Heart left ventricle (tissue), 16 donors: ENCODE measurements at regions not wholly inside any gene's neighbourhood (a gene's known extent, or its start where the extent isn't known, plus 50 kb on each side); places are given as distances from the start of the nearest gene placed in this dataset.

ENCODE experiments used
- ATAC-seq, 4 donors: fragments of 200-7000 bp; cut with Tn5 transposase; one replicate each; pipeline ENCODE4 v1.9.1; 2020 to 2022; ENCODE audit warnings: moderate library complexity in 4 of 4, mild to moderate bottlenecking in 3 of 4, moderate number of reproducible peaks in 1 of 4
- DNase-seq, 5 donors: peaks; one replicate each; pipeline ENCODE4 v3.0.0-alpha.2; 2020
- H3K27ac ChIP-seq, 12 donors: fragments of 200-600 bp; sonication (generic) in 4 of 12; one replicate each; pipeline versions ENCODE4 v1.5.0 to v1.8.0; 2016 to 2022; ENCODE audit warnings: mild to moderate bottlenecking in 2 of 12
- H3K27me3 ChIP-seq, 9 donors: fragments of 200-600 bp; sonication (generic) in 2 of 9; one replicate each; pipeline versions ENCODE4 v1.5.1 to v1.8.0; 2016 to 2022; ENCODE audit warnings: mild to moderate bottlenecking in 3 of 9
- H3K36me3 ChIP-seq, 9 donors: fragments of 200-600 bp; sonication (generic) in 2 of 9; one replicate each; pipeline versions ENCODE4 v1.5.0 to v1.8.0; 2018 to 2022; ENCODE audit warnings: mild to moderate bottlenecking in 2 of 9
- H3K4me1 ChIP-seq, 12 donors: fragments of 200-600 bp; sonication (generic) in 4 of 12; one replicate each; pipeline versions ENCODE4 v1.5.0 to v1.8.0; 2016 to 2022; ENCODE audit warnings: mild to moderate bottlenecking in 3 of 12
- H3K4me3 ChIP-seq, 12 donors: fragments of 200-600 bp; sonication (generic) in 4 of 12; one replicate each; pipeline versions ENCODE4 v1.5.0 to v1.8.0; 2017 to 2022; ENCODE audit warnings: mild to moderate bottlenecking in 9 of 12, moderate library complexity in 4 of 12
- H3K9me3 ChIP-seq, 12 donors: fragments of 200-600 bp; sonication (generic) in 4 of 12; one replicate each; pipeline versions ENCODE4 v1.5.0 to v1.8.0; 2016 to 2022; ENCODE audit warnings: mild to moderate bottlenecking in 1 of 12
- POLR2A ChIP-seq, 2 donors: fragments of 450-650 bp; IDR thresholded peaks; one replicate each; pipeline ENCODE4 v1.6.1; 2017; ENCODE audit warnings: antibody characterized with exemption in 2 of 2, mild to moderate bottlenecking in 2 of 2, moderate library complexity in 2 of 2
- WGBS, 4 donors: extraction: QIAGEN DNeasy Blood & Tissue Kit in 2 of 4; methylation state at CpG; one replicate each; pipeline versions ENCODE4 v1.1.5 to v1.1.7; 2013 to 2018; 5-methylcytosine and 5-hydroxymethylcytosine counted together
- intact Hi-C, 10 donors: fragments of 100-400 bp; cut with DNase I; formaldehyde crosslinking; loops; one replicate each; pipeline versions ENCODE4 v1.11.1 to v1.14.2; 2022
- TF ChIP-seq, protein P1 (sequence below), 12 donors: fragments of 200-600 bp; sonication (generic) in 4 of 12; IDR thresholded peaks; one replicate each; pipeline versions ENCODE4 v1.5.0 to v1.8.0; 2018 to 2022; ENCODE audit warnings: antibody characterized with exemption in 12 of 12, mild to moderate bottlenecking in 5 of 12
- donor health status: ischemic (EF 13 %, LVEDD 7.1; RV severe dilation, severe dysfunction).
- donor health status: healthy with polysubstance abuse.
- donor health status: DM: no; HTN: yes; CAD: no.
- donor health status: DM: no; HTN: no; CAD: no.
- donor health status: ischemic (EF 25% LVEDD 6.9; RV normal size, moderate dysfunction).
- donor health status: ischemic (EF 25% LVEDD 5.7; RV mildly dilated, moderate dysfunction).
- donor health status: healthy.
- donor health status: DM: yes; HTN: yes; CAD: no.
- donor health status: ischemic (EF 35%, LVEDD 5.7; RV mildly dilated, moderate dysfunction).
- donor health status: nonischemic (EF 11% LVEDD 7.7; RV severe dilation, severe dysfunction).
- donor health status: DM: yes; HTN: yes; CAD: no.
- donor health status: PGD.
- donor health status: ischemic (EF 29% LVEDD 5.4; RV normal size, mild dysfunction).
- donor health status: nonischemic (EF 23%, LVEDD 6.1; RV moderate dilation, normal function).

DNA sequence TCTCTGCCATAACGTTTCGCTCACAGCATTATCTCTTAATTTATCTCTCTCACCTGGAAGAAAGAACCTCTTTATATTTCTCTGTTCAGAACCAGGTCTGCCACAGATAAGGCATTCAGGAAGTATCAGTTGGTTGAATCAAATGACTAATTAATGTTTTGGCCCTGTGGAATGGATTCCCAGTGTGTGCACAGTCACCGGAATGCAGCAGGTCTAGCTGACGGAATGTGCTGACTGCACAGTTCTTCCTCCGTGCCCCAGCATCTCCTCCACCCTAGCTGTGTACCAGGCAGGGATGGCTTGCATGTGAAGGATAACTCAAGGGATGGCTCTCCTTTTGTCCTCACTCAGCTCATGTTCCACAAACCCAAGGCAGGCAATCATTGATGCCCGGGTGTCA, 141.8 kb upstream of the MSX1 start:
- intact Hi-C loops, result no loop called here
- 69 to 87% (median 81%) methylated on average over 6 of the region's 6 CpGs for WGBS, 4 donors
- H3K27ac ChIP-seq, result no peak overlapping the region
- DNase-seq (no peak), ATAC-seq (no peak)
- TF ChIP-seq POLR2A (IDR thresholded peaks at IDR 0.05), result no peak
- TF ChIP-seq, protein P1, sequence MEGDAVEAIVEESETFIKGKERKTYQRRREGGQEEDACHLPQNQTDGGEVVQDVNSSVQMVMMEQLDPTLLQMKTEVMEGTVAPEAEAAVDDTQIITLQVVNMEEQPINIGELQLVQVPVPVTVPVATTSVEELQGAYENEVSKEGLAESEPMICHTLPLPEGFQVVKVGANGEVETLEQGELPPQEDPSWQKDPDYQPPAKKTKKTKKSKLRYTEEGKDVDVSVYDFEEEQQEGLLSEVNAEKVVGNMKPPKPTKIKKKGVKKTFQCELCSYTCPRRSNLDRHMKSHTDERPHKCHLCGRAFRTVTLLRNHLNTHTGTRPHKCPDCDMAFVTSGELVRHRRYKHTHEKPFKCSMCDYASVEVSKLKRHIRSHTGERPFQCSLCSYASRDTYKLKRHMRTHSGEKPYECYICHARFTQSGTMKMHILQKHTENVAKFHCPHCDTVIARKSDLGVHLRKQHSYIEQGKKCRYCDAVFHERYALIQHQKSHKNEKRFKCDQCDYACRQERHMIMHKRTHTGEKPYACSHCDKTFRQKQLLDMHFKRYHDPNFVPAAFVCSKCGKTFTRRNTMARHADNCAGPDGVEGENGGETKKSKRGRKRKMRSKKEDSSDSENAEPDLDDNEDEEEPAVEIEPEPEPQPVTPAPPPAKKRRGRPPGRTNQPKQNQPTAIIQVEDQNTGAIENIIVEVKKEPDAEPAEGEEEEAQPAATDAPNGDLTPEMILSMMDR (IDR thresholded peaks at IDR 0.05), result no peak
- H3K27me3 ChIP-seq, result no peaks in the 10 kb centered on the region
- no peaks in the 10 kb centered on the region for H3K9me3 ChIP-seq
- no peak overlapping the region for H3K4me3 ChIP-seq
- H3K36me3 ChIP-seq, result no peaks in the 10 kb centered on the region
- H3K4me1 ChIP-seq, result no peaks in the 10 kb centered on the region

DNA sequence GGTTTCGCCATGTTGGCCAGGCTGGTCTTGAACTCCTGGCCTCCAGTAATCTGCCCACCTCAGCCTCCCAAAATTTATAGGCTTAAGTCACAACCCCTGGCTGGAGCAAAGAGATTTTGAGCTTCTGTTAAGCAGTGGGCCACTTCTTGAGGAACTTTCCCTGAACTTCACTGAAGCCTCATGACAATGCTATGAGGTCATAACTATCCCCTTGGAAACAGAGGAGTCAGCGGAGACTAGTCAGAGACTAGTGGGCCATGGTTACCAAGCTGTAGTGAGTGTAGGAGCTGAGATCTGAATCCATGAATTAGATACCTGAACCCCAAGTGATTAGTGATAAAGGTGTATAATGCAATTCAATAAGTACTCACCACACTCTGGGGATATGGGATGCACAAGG, 145.1 kb upstream of the MSX1 start:
- H3K4me3 ChIP-seq, result no peak overlapping the region
- H3K9me3 ChIP-seq, result peaks cover 0 to 1% (median 0%) of the 10 kb centered on the region in 12 donors
- H3K4me1 ChIP-seq, result no peaks in the 10 kb centered on the region
- H3K27me3 ChIP-seq, result no peaks in the 10 kb centered on the region
- no peaks in the 10 kb centered on the region for H3K36me3 ChIP-seq
- ATAC-seq (no peak), DNase-seq (no peak)
- no peak for TF ChIP-seq POLR2A (IDR thresholded peaks at IDR 0.05)
- TF ChIP-seq, protein P1 (IDR thresholded peaks at IDR 0.05), result no peak
- intact Hi-C loops, result no loop called here
- H3K27ac ChIP-seq, result no peak overlapping the region
- WGBS, 4 donors, result 90 to 97% (median 95%) methylated on average over 2 of the region's 2 CpGs

DNA sequence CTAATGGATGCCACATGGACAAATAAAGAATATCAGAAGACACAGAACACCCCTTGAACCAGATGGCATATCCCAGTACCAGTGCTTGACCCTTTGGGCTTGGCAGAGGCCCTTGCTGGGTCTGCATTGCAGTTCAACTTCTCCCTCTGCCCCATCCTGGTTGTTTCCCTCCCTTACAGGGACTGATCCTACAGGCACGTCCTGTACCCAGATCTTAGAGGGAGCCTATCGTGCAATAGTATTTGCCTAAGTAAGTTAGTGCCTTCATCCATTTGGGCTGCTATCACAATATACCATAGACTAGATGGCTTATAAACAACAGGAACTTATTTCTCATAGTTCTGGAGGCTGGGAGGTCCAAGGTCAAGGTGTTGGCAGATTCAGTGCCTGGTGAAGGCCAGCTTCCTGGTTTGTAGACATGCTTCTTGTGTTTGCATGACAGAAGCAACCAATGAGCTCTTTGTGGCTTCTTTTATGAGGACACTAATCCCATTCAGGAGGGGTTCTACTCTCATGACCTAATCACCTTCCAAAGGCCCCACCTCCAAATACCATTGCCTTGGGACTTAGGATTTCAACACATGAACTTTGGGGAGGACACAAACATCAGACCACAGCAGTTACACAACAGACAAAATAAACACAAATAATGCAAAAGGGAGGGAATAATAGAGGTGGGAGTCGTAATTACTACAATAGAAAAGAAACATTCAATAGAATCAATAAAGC, 146.5 kb upstream of the MSX1 start:
- H3K27me3 ChIP-seq, result no peaks in the 10 kb centered on the region
- DNase-seq (no peak), ATAC-seq (no peak)
- intact Hi-C loops, result no loop called here
- no peak overlapping the region for H3K4me3 ChIP-seq
- H3K4me1 ChIP-seq, result no peaks in the 10 kb centered on the region
- TF ChIP-seq POLR2A (IDR thresholded peaks at IDR 0.05), result no peak
- 94 to 98% (median 95%) methylated on average over 3 of the region's 3 CpGs for WGBS, 4 donors
- H3K27ac ChIP-seq, result no peak overlapping the region
- no peaks in the 10 kb centered on the region for H3K36me3 ChIP-seq
- H3K9me3 ChIP-seq, result peaks cover 0 to 12% (median 0%) of the 10 kb centered on the region in 12 donors

DNA sequence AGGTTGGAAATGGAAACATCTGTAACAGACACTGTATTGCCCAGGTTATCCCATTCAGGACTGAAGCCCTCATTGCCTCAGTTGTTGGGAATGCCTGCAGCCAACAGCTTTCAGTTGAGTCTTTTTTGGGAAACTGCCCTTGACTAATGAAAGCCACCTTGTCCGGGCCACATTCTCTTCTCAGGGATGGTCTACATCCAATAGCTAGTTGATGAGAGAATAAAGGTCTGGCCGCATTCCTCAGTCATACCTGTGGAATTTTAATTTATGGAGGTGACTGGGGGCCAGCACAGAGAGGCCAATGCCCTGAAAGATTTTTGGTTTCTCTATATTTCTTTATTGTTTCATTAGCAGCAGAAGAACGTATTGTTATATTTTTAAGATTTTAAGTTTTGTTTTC, 147.6 kb upstream of the MSX1 start:
- 92 to 94% (median 94%) methylated on average over 3 of the region's 3 CpGs for WGBS, 4 donors
- no peak for DNase-seq
- H3K4me1 ChIP-seq, result no peaks in the 10 kb centered on the region
- no peak overlapping the region for H3K27ac ChIP-seq
- no peak for ATAC-seq
- H3K4me3 ChIP-seq, result no peak overlapping the region
- no peak for TF ChIP-seq POLR2A (IDR thresholded peaks at IDR 0.05)
- TF ChIP-seq, protein P1 (IDR thresholded peaks at IDR 0.05), result no peak
- H3K27me3 ChIP-seq, result no peaks in the 10 kb centered on the region
- no peaks in the 10 kb centered on the region for H3K36me3 ChIP-seq
- H3K9me3 ChIP-seq, result peaks cover 0 to 12% (median 0%) of the 10 kb centered on the region in 12 donors
- intact Hi-C loops, result no loop called here

DNA sequence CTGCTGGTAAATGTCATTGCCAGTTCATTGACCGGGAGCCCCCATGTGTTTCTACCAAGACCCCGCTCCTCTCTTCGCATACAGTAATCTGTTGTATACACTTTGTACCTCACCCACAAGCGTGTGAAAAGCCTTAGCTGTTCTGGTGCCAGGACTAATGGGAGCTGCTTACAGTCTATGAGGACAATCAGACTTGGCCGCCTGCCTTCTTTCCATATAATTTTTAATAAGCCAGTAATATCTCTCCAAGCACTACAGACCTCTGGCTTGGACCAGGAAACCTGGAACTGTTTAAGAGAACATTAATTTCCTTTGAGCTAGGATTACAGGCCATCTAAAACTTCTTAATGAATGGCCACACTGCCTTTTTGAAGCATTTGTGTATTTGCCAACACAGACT, 149.7 kb upstream of the MSX1 start:
- intact Hi-C loops, result no loop called here
- H3K27ac ChIP-seq, result no peak overlapping the region

More for the DNA sequence above, 149.7 kb upstream of the MSX1 start:
- TF ChIP-seq, protein P1 (IDR thresholded peaks at IDR 0.05), result no peak
- TF ChIP-seq POLR2A (IDR thresholded peaks at IDR 0.05), result no peak
- no peak for ATAC-seq
- DNase-seq, result no peak
- H3K27me3 ChIP-seq, result no peaks in the 10 kb centered on the region
- 94 to 99% (median 96%) methylated on average over 5 of the region's 5 CpGs for WGBS, 4 donors
- H3K9me3 ChIP-seq, result peaks cover 0 to 12% (median 0%) of the 10 kb centered on the region in 12 donors
- H3K36me3 ChIP-seq, result no peaks in the 10 kb centered on the region
- H3K4me1 ChIP-seq, result no peaks in the 10 kb centered on the region
- no peak overlapping the region for H3K4me3 ChIP-seq
